GM12878 (cell line): ENCODE measurements at regions not wholly inside any gene's neighbourhood (a gene's known extent, or its start where the extent isn't known, plus 50 kb on each side); places are given as distances from the start of the nearest gene placed in this dataset.

Experiments used
- ATAC-seq: fragments of 200-7000 bp; cut with Tn5 transposase; 3 replicates; pipeline ENCODE4 v1.9.1; 2020; ENCODE audit warnings: mild to moderate bottlenecking, moderate library complexity
- BruUV-seq: library from RNA; stranded (reverse); fragments of 400-500 nt; replicated peaks from 2 replicates; lab custom pipeline; 2021; lab: Mats Ljungman, UMichigan
- CTCF ChIA-PET: fragments of 300-600 bp; sonication (Branson Sonifier 250); formaldehyde crosslinking; extraction: SDS; loops from one replicate; lab custom pipeline; 2021; ENCODE audit warnings: inconsistent platforms; lab: Yijun Ruan, JAX
- POLR2A ChIA-PET: fragments of 350-600 bp; formaldehyde crosslinking; extraction: SDS; loops from one replicate; lab custom pipeline; 2021; ENCODE audit warnings: inconsistent platforms; lab: Charles Lee
- RAD21 ChIA-PET: fragments of 300-600 bp; sonication (Branson Sonifier 250); formaldehyde crosslinking; loops from one replicate; lab custom pipeline; 2023; ENCODE audit warnings: antibody characterized with exemption; ENCODE audit not compliant: unreplicated experiment; lab: Charles Lee
- SMC1A ChIA-PET: fragments of 300-600 bp; sonication (Branson Sonifier 250); formaldehyde crosslinking; loops from one replicate; lab custom pipeline; 2023; ENCODE audit not compliant: unreplicated experiment, uncharacterized antibody; lab: Charles Lee
- DNase-seq: peaks from one replicate; pipeline ENCODE4 v3.0.0-alpha.2; 2011; ENCODE audit warnings: low read depth, low spot score
- FAIRE-seq: peaks from 3 replicates; lab custom pipeline; 2011; peaks lifted over from hg19 to GRCh38; lab: Jason Lieb, UNC
- H2AFZ ChIP-seq: 2 replicates; pipeline ENCODE4 v1.6.0; 2011; ENCODE audit warnings: low read depth, low read length, control low read depth; ENCODE audit not compliant: control insufficient read depth
- H3K27ac ChIP-seq: 2 replicates; pipeline ENCODE4 v1.5.1; 2011; ENCODE audit warnings: control low read depth; ENCODE audit not compliant: control insufficient read depth, insufficient read depth
- H3K27me3 ChIP-seq, 2 experiments: replicated peaks in 1 of 2; 2 replicates each; pipeline versions ENCODE4 v1.6.0 to v1.6.1; 2011; ENCODE audit warnings: low read length in 1 of 2; ENCODE audit not compliant: control insufficient read depth in 2 of 2, insufficient read depth in 2 of 2
- H3K36me3 ChIP-seq, 2 experiments: 2 replicates each; pipeline ENCODE4 v1.5.1; 2011; ENCODE audit warnings: low read length in 1 of 2; ENCODE audit not compliant: control insufficient read depth in 2 of 2, insufficient read depth in 2 of 2
- H3K4me1 ChIP-seq: 2 replicates; pipeline ENCODE4 v1.6.1; 2011; ENCODE audit warnings: mild to moderate bottlenecking, low read length, moderate library complexity, mixed read lengths; ENCODE audit not compliant: control insufficient read depth, insufficient read depth
- H3K4me2 ChIP-seq: 2 replicates; pipeline ENCODE4 v1.6.0; 2011; ENCODE audit warnings: control low read depth; ENCODE audit not compliant: control insufficient read depth, insufficient read depth
- H3K4me3 ChIP-seq: fragments of 200-600 bp; sonication (generic); 2 replicates; pipeline ENCODE4 v1.5.1; 2016
- H3K79me2 ChIP-seq: 2 replicates; pipeline ENCODE4 v1.6.0; 2011; ENCODE audit warnings: low read length; ENCODE audit not compliant: control insufficient read depth, insufficient read depth
- H3K9ac ChIP-seq: 2 replicates; pipeline ENCODE4 v1.8.0; 2011; ENCODE audit warnings: low read length, control low read depth, mixed read lengths; ENCODE audit not compliant: control insufficient read depth, insufficient read depth
- H3K9me3 ChIP-seq: replicated peaks from 3 replicates; pipeline ENCODE4 v1.5.1; 2011; ENCODE audit warnings: mild to moderate bottlenecking, low read length; ENCODE audit not compliant: control insufficient read depth, insufficient read depth
- H4K20me1 ChIP-seq: 2 replicates; pipeline ENCODE4 v1.6.0; 2011; ENCODE audit not compliant: control insufficient read depth, insufficient read depth
- ATF3 ChIP-seq: IDR thresholded peaks from 2 replicates; pipeline ENCODE4 v1.6.1; 2011; ENCODE audit warnings: low read depth, mild to moderate bottlenecking, low read length, moderate library complexity, borderline replicate concordance; ENCODE audit errors: extremely low read depth
- CEBPZ ChIP-seq: fragments of 150-350 bp; IDR thresholded peaks from 2 replicates; pipeline ENCODE4 v1.6.1; 2016; ENCODE audit warnings: low read depth, low read length
- CTCF ChIP-seq, 3 experiments: IDR thresholded peaks in 2 of 3; conservative IDR thresholded peaks in 1 of 3; 2 replicates each; pipeline ENCODE4 v1.5.1; 2011; ENCODE audit warnings: low read depth in 3 of 3, low read length in 3 of 3, mild to moderate bottlenecking in 3 of 3, control low read depth in 2 of 3, moderate library complexity in 2 of 3, inconsistent platforms in 1 of 3, mixed read lengths in 1 of 3; ENCODE audit not compliant: control insufficient read depth in 2 of 3, insufficient read depth in 1 of 3; ENCODE audit errors: extremely low read depth in 1 of 3
- MEF2A ChIP-seq: IDR thresholded peaks from 2 replicates; pipeline ENCODE4 v1.6.1; 2011; ENCODE audit warnings: low read depth, mild to moderate bottlenecking, low read length, moderate library complexity; ENCODE audit not compliant: insufficient read depth
- NR2C1 ChIP-seq: fragments of 450-650 bp; IDR thresholded peaks from 2 replicates; pipeline ENCODE4 v1.6.1; 2017; ENCODE audit warnings: antibody characterized with exemption, mild to moderate bottlenecking, moderate library complexity
- PAX5 ChIP-seq: IDR thresholded peaks from 2 replicates; pipeline ENCODE4 v1.6.1; 2011; ENCODE audit warnings: low read depth, low read length, borderline replicate concordance
- SMC3 ChIP-seq: IDR thresholded peaks from 2 replicates; pipeline ENCODE4 v1.6.1; 2011; ENCODE audit warnings: low read length, improper control_type of control experiment, borderline replicate concordance
- WGBS: methylation state at CpG from one replicate; pipeline ENCODE4 v1.1.6; 2016; ENCODE audit warnings: low lambda C conversion rate; ENCODE audit not compliant: insufficient replicate concordance, insufficient coverage; ENCODE audit errors: missing lambda C conversion rate; 5-methylcytosine and 5-hydroxymethylcytosine counted together
- in situ Hi-C: fragments of 300-500 bp; cut with MboI; formaldehyde crosslinking; loops from 9 replicates; pipeline ENCODE4 v1.14.3; 2018; ENCODE audit warnings: mixed read lengths
- intact Hi-C: fragments of 100-400 bp; cut with micrococcal nuclease; formaldehyde crosslinking; loops from one replicate; pipeline ENCODE4 v1.14.2; 2022; ENCODE audit not compliant: unreplicated experiment

DNA sequence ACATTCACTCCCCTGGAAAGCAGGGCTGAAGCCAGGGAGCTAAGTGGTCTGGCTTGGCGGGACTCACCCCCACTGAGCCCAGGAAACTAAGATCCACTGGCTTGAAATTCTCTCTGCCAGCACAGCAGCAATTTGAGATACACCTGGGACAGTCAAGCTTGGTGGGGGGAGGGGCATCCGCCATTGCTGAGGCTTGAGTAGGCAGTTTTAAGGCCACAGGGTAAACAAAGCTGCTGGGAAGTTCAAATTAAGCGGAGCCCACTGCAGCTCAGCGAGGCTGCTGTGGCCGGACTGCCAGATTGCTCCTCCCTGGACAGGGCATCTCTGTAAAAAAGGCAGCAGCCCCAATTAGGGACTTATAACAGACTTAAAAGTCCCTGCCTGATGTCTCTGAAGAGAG is 108.2 kb upstream of the FAM13C start:
- BruUV-seq, result no TSS peak

DNA sequence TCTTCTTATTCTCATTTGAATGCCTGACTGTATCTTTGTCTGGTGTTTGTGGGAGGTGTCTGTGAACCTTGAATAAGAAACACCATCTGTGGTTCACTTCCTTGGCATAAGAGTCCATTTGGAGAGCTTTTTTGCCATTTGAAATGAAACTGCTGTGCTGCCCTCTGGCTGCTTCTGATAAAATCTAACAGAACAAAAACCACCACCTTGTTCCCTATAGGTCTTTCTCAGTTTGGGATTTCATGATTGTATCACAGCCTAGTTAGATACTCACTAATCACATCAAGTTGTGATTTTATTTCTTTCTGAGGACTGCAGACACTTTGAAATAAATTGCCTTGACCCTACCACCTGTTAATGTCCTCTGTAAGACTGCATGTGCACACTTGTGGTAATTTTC is 102.7 kb upstream of the FAM13C start:
- FAIRE-seq, result no peak

More for the DNA sequence above, 108.2 kb upstream of the FAM13C start:
- DNase-seq (no peak), ATAC-seq (no peak)
- H3K9ac ChIP-seq, result no peak overlapping the region
- no peaks in the 10 kb centered on the region for H3K36me3 ChIP-seq
- ChIA-PET POLR2A (no interaction called here), CTCF (no interaction called here), RAD21 (no interaction called here)
- H3K79me2 ChIP-seq, result no peaks in the 10 kb centered on the region
- no peak overlapping the region for H3K4me3 ChIP-seq
- 58% methylated on average over 5 of the region's 5 CpGs for WGBS
- no peak overlapping the region for H3K4me2 ChIP-seq
- no peaks in the 10 kb centered on the region for H3K9me3 ChIP-seq
- no peak overlapping the region for H2AFZ ChIP-seq
- in situ Hi-C loops, result no loop called here
- H4K20me1 ChIP-seq, result no peaks in the 10 kb centered on the region
- H3K27me3 ChIP-seq, result no peaks in the 10 kb centered on the region
- no peak for TF ChIP-seq ATF3
- TF ChIP-seq MEF2A, result no peak
- no peak for TF ChIP-seq PAX5
- TF ChIP-seq, all 136 proteins: peak for 0
- intact Hi-C loops, result no loop called here
- no peak for FAIRE-seq
- H3K4me1 ChIP-seq, result no peaks in the 10 kb centered on the region
- SMC1A ChIA-PET, result interaction anchor here (1.0 kb wide), 1 partner anchor 10 kb away, joined by 4 read pairs; no protein-coding TSS in a partner anchor
- no peak overlapping the region for H3K27ac ChIP-seq

More for the DNA sequence above, 102.7 kb upstream of the FAM13C start:
- no peak for DNase-seq
- in situ Hi-C loops, result no loop called here
- Histone ChIP-seq H4K20me1 (no peaks in the 10 kb centered on the region), H3K9ac (no peak overlapping the region), H3K79me2 (no peaks in the 10 kb centered on the region), H3K9me3 (no peaks in the 10 kb centered on the region), H3K27me3 (no peaks in the 10 kb centered on the region), H3K4me2 (no peak overlapping the region), H3K4me3 (no peak overlapping the region), H2AFZ (no peak overlapping the region), H3K4me1 (no peaks in the 10 kb centered on the region), H3K27ac (no peak overlapping the region)
- SMC1A ChIA-PET, result interaction anchor here (1.8 kb wide), 2 partner anchors 9 to 513 kb away, joined by 3 to 4 read pairs; no protein-coding TSS in a partner anchor
- POLR2A ChIA-PET, result no interaction called here
- RAD21 ChIA-PET, result interaction anchor here (1.3 kb wide), 1 partner anchor 513 kb away, joined by 4 read pairs; no protein-coding TSS in a partner anchor
- intact Hi-C loops, result loop anchor here (1.0 to 10.0 kb wide), 2 partner anchors 220 to 513 kb away; no protein-coding TSS in a partner anchor
- CTCF ChIA-PET, result interaction anchor here (0.9 to 2.3 kb wide), 3 partner anchors 17 to 513 kb away, joined by 3 to 10 read pairs (median 3); no protein-coding TSS in a partner anchor
- peak; percentile 20; the same call in 1 of the 2 replicates for TF ChIP-seq SMC3
- TF ChIP-seq NR2C1, result no peak
- peak in 1 of 3 experiments; percentile 19; a peak in 1 of 6 replicates for TF ChIP-seq CTCF (IDR thresholded peaks at IDR 0.05 in 2 of 3, conservative IDR thresholded peaks at IDR 0.05 in 1 of 3; ENCODE audit: control insufficient read depth in 2 of 3, extremely low read depth in 1 of 3, insufficient read depth in 1 of 3, low read depth in 3 of 3, low read length in 3 of 3)
- TF ChIP-seq CEBPZ, result no peak
- TF ChIP-seq, all 136 proteins: peak for 2
- no TSS peak for BruUV-seq
- no peaks in the 10 kb centered on the region for H3K36me3 ChIP-seq
- ATAC-seq, result no peak
